OCI-LY7 (cell line): ENCODE measurements at regions not wholly inside any gene's neighbourhood (a gene's known extent, or its start where the extent isn't known, plus 50 kb on each side); places are given as distances from the start of the nearest gene placed in this dataset.

Experiments
- BruUV-seq: library from RNA; stranded (reverse); fragments of 400-500 nt; replicated peaks from 2 replicates; lab custom pipeline; 2021; lab: Mats Ljungman, UMichigan
- CTCF ChIA-PET: fragments of 300-600 bp; sonication (Branson Sonifier 250); formaldehyde crosslinking; loops from one replicate; lab custom pipeline; 2022; ENCODE audit warnings: antibody characterized with exemption; ENCODE audit not compliant: unreplicated experiment; lab: Charles Lee
- POLR2A ChIA-PET: fragments of 300-600 bp; sonication (Branson Sonifier 250); formaldehyde crosslinking; loops from one replicate; lab custom pipeline; 2022; ENCODE audit warnings: antibody characterized with exemption; lab: Charles Lee
- DNase-seq: peaks from one replicate; pipeline ENCODE4 v3.0.0-alpha.2; 2015; ENCODE audit warnings: low spot score
- H2AFZ ChIP-seq: fragments of 200-600 bp; sonication (generic), shearing (Covaris generic); 2 replicates; pipeline ENCODE4 v1.6.1; 2014; ENCODE audit warnings: mild to moderate bottlenecking, antibody characterized with exemption, low read length, moderate library complexity
- H3K27ac ChIP-seq: fragments of 200-600 bp; sonication (generic); 2 replicates; pipeline ENCODE4 v1.5.1; 2014; ENCODE audit warnings: mixed run types, low read depth, mild to moderate bottlenecking, moderate library complexity, low read length, inconsistent platforms; ENCODE audit not compliant: poor library complexity, severe bottlenecking
- H3K36me3 ChIP-seq: fragments of 200-600 bp; sonication (generic); 2 replicates; pipeline ENCODE4 v1.6.1; 2014; ENCODE audit warnings: mild to moderate bottlenecking, antibody characterized with exemption, low read length, moderate library complexity, mixed read lengths; ENCODE audit not compliant: insufficient read depth
- H3K4me1 ChIP-seq: fragments of 200-600 bp; sonication (generic); 2 replicates; pipeline ENCODE4 v1.5.1; 2014; ENCODE audit warnings: mild to moderate bottlenecking, low read length; ENCODE audit not compliant: insufficient read depth, poor library complexity, severe bottlenecking
- H3K4me2 ChIP-seq: fragments of 200-600 bp; sonication (generic); 2 replicates; pipeline ENCODE4 v1.6.1; 2014; ENCODE audit warnings: mild to moderate bottlenecking, low read length
- H3K4me3 ChIP-seq: fragments of 200-600 bp; sonication (generic); 2 replicates; pipeline ENCODE4 v1.5.1; 2014; ENCODE audit warnings: mild to moderate bottlenecking, low read depth, low read length; ENCODE audit not compliant: poor library complexity, severe bottlenecking
- H3K79me2 ChIP-seq: fragments of 200-600 bp; sonication (generic); 2 replicates; pipeline ENCODE4 v1.6.1; 2016; ENCODE audit warnings: low read depth, mild to moderate bottlenecking, low read length, moderate library complexity, mixed read lengths; ENCODE audit not compliant: insufficient read depth
- H3K9me2 ChIP-seq: fragments of 200-600 bp; sonication (generic); 2 replicates; pipeline ENCODE4 v1.6.1; 2016; ENCODE audit warnings: mild to moderate bottlenecking, low read length, mixed read lengths; ENCODE audit not compliant: insufficient read depth
- H3K9me3 ChIP-seq: fragments of 200-600 bp; sonication (generic); 2 replicates; pipeline ENCODE4 v1.6.1; 2014; ENCODE audit warnings: mild to moderate bottlenecking, mixed run types, low read length, mixed read lengths
- H4K20me1 ChIP-seq: fragments of 200-600 bp; sonication (generic); 2 replicates; pipeline ENCODE4 v1.6.1; 2014; ENCODE audit warnings: mild to moderate bottlenecking, antibody characterized with exemption, low read length, moderate library complexity, mixed read lengths; ENCODE audit not compliant: insufficient read depth
- CTCF ChIP-seq: fragments of 200-600 bp; sonication (generic); conservative IDR thresholded peaks from 2 replicates; pipeline ENCODE4 v1.5.1; 2014; ENCODE audit warnings: mild to moderate bottlenecking, antibody characterized with exemption, low read length, moderate library complexity, mixed read lengths
- EZH2phosphoT487 ChIP-seq: fragments of 200-600 bp; sonication (generic); IDR thresholded peaks from 2 replicates; pipeline ENCODE4 v1.6.1; 2018; ENCODE audit warnings: low read depth, borderline replicate concordance, mild to moderate bottlenecking, mixed run types, antibody characterized with exemption, low read length, moderate library complexity, mixed read lengths
- intact Hi-C: fragments of 100-400 bp; cut with micrococcal nuclease; formaldehyde crosslinking; loops from one replicate; pipeline ENCODE4 v1.10.0; 2022; ENCODE audit not compliant: unreplicated experiment

DNA sequence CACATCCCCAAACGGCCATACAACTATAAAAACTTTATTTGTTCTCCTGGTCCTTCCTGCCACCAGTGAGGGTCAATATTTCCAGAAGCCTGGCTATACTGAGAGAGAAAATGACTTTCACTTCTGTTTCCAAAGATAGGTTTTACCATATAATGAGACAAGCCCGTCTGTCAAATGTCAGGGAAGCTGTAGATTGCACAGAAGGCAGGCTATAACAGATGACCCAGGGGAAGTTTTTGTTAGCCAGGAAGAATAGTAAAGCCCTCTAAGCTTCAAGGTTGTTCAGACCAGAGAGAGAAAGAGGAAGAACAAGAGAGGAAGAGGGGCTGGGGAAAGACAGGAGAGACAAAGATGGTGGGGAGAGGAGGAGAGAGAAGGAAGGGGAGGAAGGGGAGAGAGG lies 217.5 kb downstream of the GBA3 start:
- no peak overlapping the region for H3K4me2 ChIP-seq
- H2AFZ ChIP-seq: no peak overlapping the region
- ChIA-PET POLR2A (no interaction called here), CTCF (no interaction called here)
- no peaks in the 10 kb centered on the region for H3K9me3 ChIP-seq
- no peaks in the 10 kb centered on the region for H3K4me1 ChIP-seq
- no peak overlapping the region for H3K27ac ChIP-seq
- no peak for DNase-seq
- TF ChIP-seq EZH2phosphoT487 (no peak), CTCF (no peak)
- H3K36me3 ChIP-seq: no peaks in the 10 kb centered on the region
- no peaks in the 10 kb centered on the region for H3K9me2 ChIP-seq
- no peaks in the 10 kb centered on the region for H4K20me1 ChIP-seq
- no peak overlapping the region for H3K4me3 ChIP-seq
- no peaks in the 10 kb centered on the region for H3K79me2 ChIP-seq
- no TSS peak for BruUV-seq
- intact Hi-C loops: no loop called here

DNA sequence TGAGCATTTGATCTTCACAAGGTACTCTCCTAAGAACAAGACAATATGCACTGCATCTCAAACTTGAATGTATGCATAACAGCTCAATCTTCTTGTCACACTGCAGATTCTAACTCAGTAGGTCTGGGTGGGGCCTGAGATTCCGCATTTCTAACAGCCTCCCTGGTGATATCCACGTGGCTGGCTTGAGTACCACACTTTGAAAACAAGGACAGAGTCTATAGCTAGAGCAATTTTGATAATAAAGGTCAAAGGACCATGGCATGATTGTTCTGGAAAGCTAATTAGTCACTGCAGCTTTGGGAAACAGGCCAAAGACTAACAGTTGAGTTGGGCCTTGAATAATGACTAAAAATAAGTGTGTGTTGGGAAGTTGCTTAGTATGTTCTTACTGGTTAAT lies 213.3 kb downstream of the GBA3 start:
- intact Hi-C loops: no loop called here
- ChIA-PET CTCF (no interaction called here), POLR2A (interaction anchor here (1.3 kb wide), 1 partner anchor 8 kb away, joined by 3 read pairs; no protein-coding TSS in a partner anchor)
- DNase-seq: no peak
- Histone ChIP-seq H3K9me3 (no peaks in the 10 kb centered on the region), H3K4me1 (no peaks in the 10 kb centered on the region), H3K36me3 (no peaks in the 10 kb centered on the region), H3K27ac (no peak overlapping the region), H3K4me3 (no peak overlapping the region), H3K79me2 (no peaks in the 10 kb centered on the region), H4K20me1 (no peaks in the 10 kb centered on the region), H3K4me2 (no peak overlapping the region), H2AFZ (no peak overlapping the region), H3K9me2 (no peaks in the 10 kb centered on the region)
- no TSS peak for BruUV-seq
- TF ChIP-seq EZH2phosphoT487: no peak
- no peak for TF ChIP-seq CTCF

DNA sequence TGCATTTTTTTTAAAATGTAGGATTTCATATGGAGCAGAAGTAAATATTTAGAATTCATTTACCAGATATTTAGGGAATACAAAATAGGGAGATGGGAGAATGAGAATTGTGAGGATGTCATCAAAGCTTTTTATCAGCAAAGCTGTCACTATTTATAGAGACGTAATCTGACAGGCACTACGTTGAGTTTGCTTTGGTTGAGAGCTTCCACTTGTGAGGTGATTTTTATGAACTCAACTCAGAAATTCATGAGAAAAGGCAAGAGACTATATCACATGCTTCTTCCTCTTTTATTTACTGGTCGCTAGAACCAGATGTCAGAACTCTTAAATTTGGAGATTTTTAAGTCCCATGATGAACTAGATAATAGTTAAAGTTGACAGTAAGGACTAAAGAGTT lies 211.2 kb downstream of the GBA3 start:
- BruUV-seq: no TSS peak
- no peak for TF ChIP-seq CTCF
- TF ChIP-seq EZH2phosphoT487: no peak

More for the DNA sequence above, 211.2 kb downstream of the GBA3 start:
- no peaks in the 10 kb centered on the region for H3K79me2 ChIP-seq
- no peaks in the 10 kb centered on the region for H4K20me1 ChIP-seq
- no peaks in the 10 kb centered on the region for H3K9me3 ChIP-seq
- no peak overlapping the region for H3K4me2 ChIP-seq
- H3K4me1 ChIP-seq: no peaks in the 10 kb centered on the region
- no peak overlapping the region for H2AFZ ChIP-seq
- no peak for DNase-seq
- intact Hi-C loops: no loop called here
- H3K27ac ChIP-seq: no peak overlapping the region
- POLR2A ChIA-PET: no interaction called here
- no peaks in the 10 kb centered on the region for H3K36me3 ChIP-seq
- no peaks in the 10 kb centered on the region for H3K9me2 ChIP-seq
- no peak overlapping the region for H3K4me3 ChIP-seq
- CTCF ChIA-PET: no interaction called here
